GM20000 (cell line): ENCODE measurements at regions not wholly inside any gene's neighbourhood (a gene's known extent, or its start where the extent isn't known, plus 50 kb on each side); places are given as distances from the start of the nearest gene placed in this dataset.
"Not testable (repeated sequence)": the region's sequence is repeated elsewhere in the genome, so short reads cannot be mapped to it uniquely, and the experiment has no call there.

Source experiments
- DNase-seq: peaks from one replicate; pipeline ENCODE4 v3.0.0; 2012; ENCODE audit warnings: low spot score
- TF ChIP-seq, protein P1 (sequence below): IDR thresholded peaks from 2 replicates; pipeline ENCODE4 v1.5.1; 2012; ENCODE audit warnings: mild to moderate bottlenecking, control low read depth; ENCODE audit errors: extremely low read depth, missing control alignments

DNA sequence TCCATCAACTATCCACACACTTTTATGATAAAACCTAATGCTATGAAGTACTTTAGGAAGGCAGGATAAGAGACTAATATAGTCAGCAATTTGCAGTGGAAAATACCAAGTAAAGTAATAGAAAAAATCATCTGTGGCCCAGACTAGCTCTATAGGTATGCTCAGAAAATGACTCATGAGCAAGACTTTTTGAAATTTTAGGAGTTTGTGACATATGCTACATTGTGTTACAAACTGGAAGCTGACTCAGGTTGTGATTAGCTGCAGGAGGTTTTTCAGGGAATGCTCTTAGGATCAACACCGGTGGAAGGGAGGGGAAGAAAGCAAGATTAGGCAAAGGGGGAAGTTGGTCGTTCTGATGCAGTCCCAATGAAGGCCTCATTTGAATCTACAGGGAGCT lies 56.1 kb downstream of the FEZF1 start:
- TF ChIP-seq, protein P1, sequence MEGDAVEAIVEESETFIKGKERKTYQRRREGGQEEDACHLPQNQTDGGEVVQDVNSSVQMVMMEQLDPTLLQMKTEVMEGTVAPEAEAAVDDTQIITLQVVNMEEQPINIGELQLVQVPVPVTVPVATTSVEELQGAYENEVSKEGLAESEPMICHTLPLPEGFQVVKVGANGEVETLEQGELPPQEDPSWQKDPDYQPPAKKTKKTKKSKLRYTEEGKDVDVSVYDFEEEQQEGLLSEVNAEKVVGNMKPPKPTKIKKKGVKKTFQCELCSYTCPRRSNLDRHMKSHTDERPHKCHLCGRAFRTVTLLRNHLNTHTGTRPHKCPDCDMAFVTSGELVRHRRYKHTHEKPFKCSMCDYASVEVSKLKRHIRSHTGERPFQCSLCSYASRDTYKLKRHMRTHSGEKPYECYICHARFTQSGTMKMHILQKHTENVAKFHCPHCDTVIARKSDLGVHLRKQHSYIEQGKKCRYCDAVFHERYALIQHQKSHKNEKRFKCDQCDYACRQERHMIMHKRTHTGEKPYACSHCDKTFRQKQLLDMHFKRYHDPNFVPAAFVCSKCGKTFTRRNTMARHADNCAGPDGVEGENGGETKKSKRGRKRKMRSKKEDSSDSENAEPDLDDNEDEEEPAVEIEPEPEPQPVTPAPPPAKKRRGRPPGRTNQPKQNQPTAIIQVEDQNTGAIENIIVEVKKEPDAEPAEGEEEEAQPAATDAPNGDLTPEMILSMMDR: no peak
- no peak for DNase-seq

DNA sequence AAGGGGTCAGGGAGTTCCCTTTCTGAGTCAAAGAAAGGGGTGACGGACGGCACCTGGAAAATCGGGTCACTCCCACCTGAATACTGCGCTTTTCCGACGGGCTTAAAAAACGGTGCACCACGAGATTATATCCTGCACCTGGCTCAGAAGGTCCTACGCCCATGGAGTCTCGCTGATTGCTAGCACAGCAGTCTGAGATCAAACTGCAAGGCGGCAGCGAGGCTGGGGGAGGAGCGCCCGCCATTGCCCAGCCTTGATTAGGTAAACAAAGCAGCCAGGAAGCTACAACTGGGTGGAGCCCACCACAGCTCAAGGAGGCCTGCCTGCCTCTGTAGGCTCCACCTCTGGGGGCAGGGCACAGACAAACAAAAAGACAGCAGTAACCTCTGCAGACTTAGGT lies 65.8 kb downstream of the FEZF1 start:
- DNase-seq: not testable (repeated sequence)

DNA sequence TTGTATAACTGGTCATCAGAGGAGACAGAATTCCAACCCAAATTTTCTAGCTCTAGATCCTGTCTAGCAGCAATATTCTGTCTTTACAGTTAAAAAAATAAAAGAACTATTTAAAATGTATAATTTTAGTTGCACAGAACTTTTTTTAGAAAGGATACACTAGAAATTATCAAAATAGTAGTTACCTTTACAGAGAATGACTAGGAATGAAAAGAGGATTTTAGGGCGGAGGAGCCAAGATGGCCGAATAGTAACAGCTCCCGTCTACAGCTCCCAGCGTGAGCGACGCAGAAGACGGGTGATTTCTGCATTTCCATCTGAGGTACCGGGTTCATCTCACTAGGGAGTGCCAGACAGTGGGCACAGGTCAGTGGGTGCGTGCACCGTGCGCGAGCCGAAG lies 66.3 kb downstream of the FEZF1 start:
- DNase-seq: not testable (repeated sequence)

GRCh38 chr7:122225874-122226273 lies 78.7 kb downstream of the FEZF1 start:
- no peak for DNase-seq
- TF ChIP-seq, protein P1: no peak

- peak; percentile 5 for DNase-seq
- TF ChIP-seq, protein P1: peak; percentile 14
Measured at GRCh38 chr7:122219253-122219865, 75.3 kb upstream of the AASS start.

GRCh38 chr7:122217125-122217524 lies 73.1 kb upstream of the AASS start:
- TF ChIP-seq, protein P1: no peak
- DNase-seq: no peak

DNA sequence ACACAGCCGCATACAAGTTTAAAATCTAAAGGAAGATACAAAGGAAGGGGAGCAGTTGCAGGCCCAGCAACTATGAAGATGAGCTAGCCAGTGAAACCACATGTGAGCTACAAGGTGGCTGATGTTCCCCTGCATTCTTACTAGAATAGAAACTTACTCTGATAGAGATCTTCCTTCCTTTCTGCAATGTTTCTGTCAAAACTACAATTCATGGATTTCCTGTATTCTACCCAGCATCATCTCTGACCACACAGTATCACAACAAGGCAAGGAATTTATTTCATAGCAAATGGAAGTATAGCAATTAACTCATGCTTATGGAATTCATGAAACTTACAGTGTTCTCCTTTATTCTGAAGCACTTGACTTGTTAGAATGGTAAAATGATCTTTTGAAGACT lies 68.7 kb upstream of the AASS start:
- TF ChIP-seq, protein P1: no peak
- DNase-seq: no peak

DNA sequence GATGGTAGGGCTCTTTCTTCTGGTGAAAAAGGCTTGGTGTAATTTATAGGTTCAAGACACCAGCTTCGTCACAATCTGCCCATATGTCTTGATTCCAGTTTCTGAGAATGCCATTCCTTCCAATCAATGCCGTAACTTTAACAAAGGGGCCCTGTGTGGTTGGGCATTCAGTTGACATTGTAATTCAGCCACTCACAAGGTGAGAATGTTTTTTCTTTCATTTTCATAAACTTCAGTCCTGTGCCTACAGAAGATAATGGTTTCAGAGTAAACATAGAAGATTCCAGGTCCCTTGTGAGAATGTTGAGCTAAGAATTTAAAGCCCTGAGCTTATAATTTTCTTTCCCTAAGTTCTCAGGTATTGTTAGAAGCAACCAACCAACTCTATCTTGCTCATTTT lies 67.3 kb upstream of the AASS start:
- no peak for DNase-seq
- TF ChIP-seq, protein P1: no peak
